Cardiac muscle cell (in vitro differentiated cells and primary cell): ENCODE measurements at regions not wholly inside any gene's neighbourhood (a gene's known extent, or its start where the extent isn't known, plus 50 kb on each side); places are given as distances from the start of the nearest gene placed in this dataset.
A peak's percentile ranks its signal among the peaks of the same experiment; 100 is the strongest.

ENCODE experiments used
- DNase-seq, 2 donors: peaks; one replicate each; pipeline versions ENCODE4 v3.0.0 to v3.0.0-alpha.2; 2010 to 2017; ENCODE audit warnings: low read depth in 1 of 2, low spot score in 1 of 2
- H3K27ac ChIP-seq: fragments of 200-600 bp; sonication (generic); 2 replicates; pipeline ENCODE4 v1.5.1; 2016
- H3K27me3 ChIP-seq: fragments of 200-600 bp; sonication (generic); 2 replicates; pipeline ENCODE4 v1.6.0; 2016; ENCODE audit warnings: control low read depth
- H3K36me3 ChIP-seq: fragments of 200-600 bp; sonication (generic); 2 replicates; pipeline ENCODE4 v1.5.1; 2016; ENCODE audit warnings: control low read depth
- H3K4me1 ChIP-seq: fragments of 200-600 bp; sonication (generic); 2 replicates; pipeline ENCODE4 v1.8.1; 2017; ENCODE audit warnings: low read depth, mild to moderate bottlenecking, mixed run types
- H3K4me3 ChIP-seq: fragments of 200-600 bp; sonication (generic); 2 replicates; pipeline ENCODE4 v1.5.1; 2016; ENCODE audit warnings: mild to moderate bottlenecking
- H3K9me3 ChIP-seq: fragments of 200-600 bp; sonication (generic); 2 replicates; pipeline ENCODE4 v1.5.1; 2017; ENCODE audit warnings: low read depth, mild to moderate bottlenecking, control low read depth
- TF ChIP-seq, protein P1 (sequence below): IDR thresholded peaks from 2 replicates; pipeline ENCODE4 v1.5.1; 2012; ENCODE audit warnings: low read depth, mild to moderate bottlenecking, low read length

GRCh38 chr4:111494471-111494870, 650.8 kb upstream of the FAM241A start:
- H3K4me1 ChIP-seq: no peaks in the 10 kb centered on the region
- TF ChIP-seq, protein P1, sequence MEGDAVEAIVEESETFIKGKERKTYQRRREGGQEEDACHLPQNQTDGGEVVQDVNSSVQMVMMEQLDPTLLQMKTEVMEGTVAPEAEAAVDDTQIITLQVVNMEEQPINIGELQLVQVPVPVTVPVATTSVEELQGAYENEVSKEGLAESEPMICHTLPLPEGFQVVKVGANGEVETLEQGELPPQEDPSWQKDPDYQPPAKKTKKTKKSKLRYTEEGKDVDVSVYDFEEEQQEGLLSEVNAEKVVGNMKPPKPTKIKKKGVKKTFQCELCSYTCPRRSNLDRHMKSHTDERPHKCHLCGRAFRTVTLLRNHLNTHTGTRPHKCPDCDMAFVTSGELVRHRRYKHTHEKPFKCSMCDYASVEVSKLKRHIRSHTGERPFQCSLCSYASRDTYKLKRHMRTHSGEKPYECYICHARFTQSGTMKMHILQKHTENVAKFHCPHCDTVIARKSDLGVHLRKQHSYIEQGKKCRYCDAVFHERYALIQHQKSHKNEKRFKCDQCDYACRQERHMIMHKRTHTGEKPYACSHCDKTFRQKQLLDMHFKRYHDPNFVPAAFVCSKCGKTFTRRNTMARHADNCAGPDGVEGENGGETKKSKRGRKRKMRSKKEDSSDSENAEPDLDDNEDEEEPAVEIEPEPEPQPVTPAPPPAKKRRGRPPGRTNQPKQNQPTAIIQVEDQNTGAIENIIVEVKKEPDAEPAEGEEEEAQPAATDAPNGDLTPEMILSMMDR: no peak
- H3K27me3 ChIP-seq: no peaks in the 10 kb centered on the region
- no peaks in the 10 kb centered on the region for H3K36me3 ChIP-seq
- H3K9me3 ChIP-seq: no peaks in the 10 kb centered on the region
- no peak overlapping the region for H3K27ac ChIP-seq
- DNase-seq: peak in 1 of 2 donors; percentile 58
- no peak overlapping the region for H3K4me3 ChIP-seq

DNA sequence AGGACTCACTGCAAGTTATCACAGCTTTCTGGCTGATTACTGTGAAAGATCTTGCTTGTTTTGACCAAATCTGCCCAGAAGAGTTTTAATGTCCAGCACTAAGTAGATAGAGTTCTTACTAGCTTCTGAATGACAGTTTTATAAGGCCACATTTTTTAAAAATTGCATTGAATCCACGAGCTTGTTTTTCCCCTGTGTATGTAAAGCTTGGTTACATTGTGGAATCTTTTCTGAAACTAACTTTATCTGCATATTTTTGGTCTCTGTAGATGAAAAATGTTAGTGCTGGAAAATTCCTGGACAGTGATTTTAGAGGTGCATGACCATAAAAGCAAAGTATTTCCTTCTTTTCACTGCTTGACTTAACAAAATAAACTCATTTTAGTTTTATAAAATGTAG, 650.3 kb upstream of the FAM241A start:
- Histone ChIP-seq H3K4me3 (no peak overlapping the region), H3K4me1 (no peaks in the 10 kb centered on the region)

DNA sequence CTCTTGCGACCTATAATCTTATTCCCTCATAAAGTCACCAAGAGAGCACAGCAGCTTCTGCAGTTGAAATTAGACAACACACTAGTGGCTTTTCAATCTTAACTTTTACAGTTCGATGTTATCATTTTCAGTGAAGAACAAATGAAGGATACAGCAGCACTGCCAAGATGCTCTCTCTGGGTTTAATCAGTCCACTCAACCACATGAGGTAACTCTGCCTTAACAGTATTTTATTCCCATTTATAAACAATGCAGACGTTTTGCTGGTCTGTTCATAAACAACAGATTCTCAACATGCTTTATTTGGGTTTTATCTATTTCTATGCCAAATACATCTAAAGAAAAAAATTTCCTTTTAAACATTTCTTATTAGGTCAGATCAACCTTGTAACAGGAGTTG, 646.0 kb upstream of the FAM241A start:
- Histone ChIP-seq H3K27ac (no peak overlapping the region), H3K36me3 (no peaks in the 10 kb centered on the region), H3K4me3 (no peak overlapping the region), H3K27me3 (no peaks in the 10 kb centered on the region), H3K4me1 (no peaks in the 10 kb centered on the region), H3K9me3 (no peaks in the 10 kb centered on the region)
- DNase-seq: no peak
- TF ChIP-seq, protein P1: no peak

More for the DNA sequence above, 650.3 kb upstream of the FAM241A start:
- DNase-seq: peak in 1 of 2 donors; percentile 42
- H3K36me3 ChIP-seq: no peaks in the 10 kb centered on the region
- TF ChIP-seq, protein P1: no peak
- no peaks in the 10 kb centered on the region for H3K27me3 ChIP-seq
- H3K9me3 ChIP-seq: no peaks in the 10 kb centered on the region
- H3K27ac ChIP-seq: no peak overlapping the region

GRCh38 chr4:111499706-111500105, 645.5 kb upstream of the FAM241A start:
- Histone ChIP-seq H3K4me3 (no peak overlapping the region), H3K36me3 (no peaks in the 10 kb centered on the region), H3K4me1 (no peaks in the 10 kb centered on the region), H3K27me3 (no peaks in the 10 kb centered on the region), H3K9me3 (no peaks in the 10 kb centered on the region), H3K27ac (no peak overlapping the region)
- DNase-seq: no peak
- TF ChIP-seq, protein P1: no peak

- H3K27me3 ChIP-seq: no peaks in the 10 kb centered on the region
- no peak for DNase-seq
- TF ChIP-seq, protein P1: no peak
- H3K27ac ChIP-seq: no peak overlapping the region
- H3K4me3 ChIP-seq: no peak overlapping the region
- H3K9me3 ChIP-seq: no peaks in the 10 kb centered on the region
- H3K4me1 ChIP-seq: no peaks in the 10 kb centered on the region
- H3K36me3 ChIP-seq: no peaks in the 10 kb centered on the region
These were observed 644.4 kb upstream of the FAM241A start for GRCh38 chr4:111500858-111501257.

DNA sequence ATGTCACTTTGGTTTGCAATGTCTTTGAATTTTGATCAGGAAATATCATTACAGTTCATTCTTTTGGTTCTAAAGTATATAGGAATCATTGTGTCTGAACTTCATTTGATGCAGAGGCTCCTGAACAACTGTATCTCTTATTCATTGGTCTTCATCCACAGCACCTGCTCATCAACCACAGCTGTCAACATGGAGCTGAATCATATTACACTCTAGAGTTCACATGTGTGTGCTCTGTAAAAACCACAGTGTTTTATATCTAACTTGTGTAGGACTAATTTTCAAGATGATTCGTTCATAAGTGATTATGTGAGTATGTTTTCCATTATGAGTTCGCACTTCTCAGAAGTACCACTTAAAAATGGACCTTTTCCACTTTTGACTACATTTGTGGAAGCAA, 643.3 kb upstream of the FAM241A start:
- Histone ChIP-seq H3K9me3 (no peaks in the 10 kb centered on the region), H3K27me3 (no peaks in the 10 kb centered on the region), H3K27ac (no peak overlapping the region), H3K4me3 (no peak overlapping the region), H3K4me1 (no peaks in the 10 kb centered on the region), H3K36me3 (no peaks in the 10 kb centered on the region)
- no peak for DNase-seq
- TF ChIP-seq, protein P1: no peak
